ENCODE measurements at regions not wholly inside any gene's neighbourhood (a gene's known extent, or its start where the extent isn't known, plus 50 kb on each side); places are given as distances from the start of the nearest gene placed in this dataset.

DNA sequence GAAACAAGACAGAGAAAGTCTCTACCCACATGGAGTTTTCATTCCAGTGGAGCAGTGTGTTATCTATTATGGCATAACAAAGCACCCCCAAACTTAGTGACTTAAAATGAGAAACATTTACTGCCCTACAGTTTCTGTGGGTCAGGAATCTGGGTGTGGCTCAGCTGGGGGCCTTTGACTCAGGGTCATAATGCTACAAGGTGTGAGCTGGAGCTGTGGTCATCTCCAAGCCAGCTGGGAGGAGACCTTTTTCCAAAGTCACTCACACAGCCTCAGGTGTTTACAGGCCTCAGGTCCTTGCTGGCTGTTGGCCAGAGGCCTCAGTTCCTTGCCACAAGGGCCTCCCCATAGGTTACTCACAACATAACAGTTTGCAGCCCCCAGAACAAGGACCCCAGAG is 169.2 kb downstream of the ETAA1 start:
- BruUV-seq (replicated peaks): no TSS peak
- no peaks in the 10 kb centered on the region for H3K9me2 ChIP-seq (ENCODE audit: insufficient read depth)
- TF ChIP-seq ATF3 (IDR thresholded peaks at IDR 0.05): no peak
- no peak for TF ChIP-seq EZH2phosphoT487 (IDR thresholded peaks at IDR 0.05; ENCODE audit: borderline replicate concordance)
- TF ChIP-seq RAD21 (IDR thresholded peaks at IDR 0.05; ENCODE audit: low read depth): no peak
- TF ChIP-seq JUND (IDR thresholded peaks at IDR 0.05): no peak
- TF ChIP-seq, protein P1, sequence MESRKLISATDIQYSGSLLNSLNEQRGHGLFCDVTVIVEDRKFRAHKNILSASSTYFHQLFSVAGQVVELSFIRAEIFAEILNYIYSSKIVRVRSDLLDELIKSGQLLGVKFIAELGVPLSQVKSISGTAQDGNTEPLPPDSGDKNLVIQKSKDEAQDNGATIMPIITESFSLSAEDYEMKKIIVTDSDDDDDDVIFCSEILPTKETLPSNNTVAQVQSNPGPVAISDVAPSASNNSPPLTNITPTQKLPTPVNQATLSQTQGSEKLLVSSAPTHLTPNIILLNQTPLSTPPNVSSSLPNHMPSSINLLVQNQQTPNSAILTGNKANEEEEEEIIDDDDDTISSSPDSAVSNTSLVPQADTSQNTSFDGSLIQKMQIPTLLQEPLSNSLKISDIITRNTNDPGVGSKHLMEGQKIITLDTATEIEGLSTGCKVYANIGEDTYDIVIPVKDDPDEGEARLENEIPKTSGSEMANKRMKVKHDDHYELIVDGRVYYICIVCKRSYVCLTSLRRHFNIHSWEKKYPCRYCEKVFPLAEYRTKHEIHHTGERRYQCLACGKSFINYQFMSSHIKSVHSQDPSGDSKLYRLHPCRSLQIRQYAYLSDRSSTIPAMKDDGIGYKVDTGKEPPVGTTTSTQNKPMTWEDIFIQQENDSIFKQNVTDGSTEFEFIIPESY (IDR thresholded peaks at IDR 0.05; ENCODE audit: extremely low read depth, insufficient replicate concordance, low read length): no peak
- TF ChIP-seq YY1 (IDR thresholded peaks at IDR 0.05; ENCODE audit: extremely low read depth, insufficient replicate concordance, low read depth, low read length): no peak
- TF ChIP-seq EZH2 (IDR thresholded peaks at IDR 0.05): no peak
- TF ChIP-seq CTCF (IDR thresholded peaks at IDR 0.05 in 2 of 3, conservative IDR thresholded peaks at IDR 0.05 in 1 of 3; ENCODE audit: borderline replicate concordance in 1 of 3, insufficient read depth in 1 of 3, low read depth in 2 of 3, low read length in 2 of 3): no peak
- TF ChIP-seq POLR2A (IDR thresholded peaks at IDR 0.05; ENCODE audit: borderline replicate concordance, extremely low read depth, insufficient read depth, insufficient read length): no peak
- no peak for TF ChIP-seq CEBPB (IDR thresholded peaks at IDR 0.05; ENCODE audit: low read depth)
- TF ChIP-seq SIN3A (IDR thresholded peaks at IDR 0.05; ENCODE audit: low read depth): no peak
- no peak for TF ChIP-seq ZNF274 (IDR thresholded peaks at IDR 0.05; ENCODE audit: low read depth, low read length)
- no peak for TF ChIP-seq SP1 (IDR thresholded peaks at IDR 0.05; ENCODE audit: low read depth)
- no peak for TF ChIP-seq MAX (IDR thresholded peaks at IDR 0.05)
- TF ChIP-seq SRF (IDR thresholded peaks at IDR 0.05; ENCODE audit: low read depth): no peak
- no peak for TF ChIP-seq FOSL1 (IDR thresholded peaks at IDR 0.05; ENCODE audit: low read depth)
- TF ChIP-seq TCF7L2 (IDR thresholded peaks at IDR 0.05; ENCODE audit: borderline replicate concordance, extremely low read depth, insufficient read depth, insufficient read length): no peak
- no peak for TF ChIP-seq POLR2AphosphoS5 (IDR thresholded peaks at IDR 0.05; ENCODE audit: low read depth, low read length)
- TF ChIP-seq, protein P2, sequence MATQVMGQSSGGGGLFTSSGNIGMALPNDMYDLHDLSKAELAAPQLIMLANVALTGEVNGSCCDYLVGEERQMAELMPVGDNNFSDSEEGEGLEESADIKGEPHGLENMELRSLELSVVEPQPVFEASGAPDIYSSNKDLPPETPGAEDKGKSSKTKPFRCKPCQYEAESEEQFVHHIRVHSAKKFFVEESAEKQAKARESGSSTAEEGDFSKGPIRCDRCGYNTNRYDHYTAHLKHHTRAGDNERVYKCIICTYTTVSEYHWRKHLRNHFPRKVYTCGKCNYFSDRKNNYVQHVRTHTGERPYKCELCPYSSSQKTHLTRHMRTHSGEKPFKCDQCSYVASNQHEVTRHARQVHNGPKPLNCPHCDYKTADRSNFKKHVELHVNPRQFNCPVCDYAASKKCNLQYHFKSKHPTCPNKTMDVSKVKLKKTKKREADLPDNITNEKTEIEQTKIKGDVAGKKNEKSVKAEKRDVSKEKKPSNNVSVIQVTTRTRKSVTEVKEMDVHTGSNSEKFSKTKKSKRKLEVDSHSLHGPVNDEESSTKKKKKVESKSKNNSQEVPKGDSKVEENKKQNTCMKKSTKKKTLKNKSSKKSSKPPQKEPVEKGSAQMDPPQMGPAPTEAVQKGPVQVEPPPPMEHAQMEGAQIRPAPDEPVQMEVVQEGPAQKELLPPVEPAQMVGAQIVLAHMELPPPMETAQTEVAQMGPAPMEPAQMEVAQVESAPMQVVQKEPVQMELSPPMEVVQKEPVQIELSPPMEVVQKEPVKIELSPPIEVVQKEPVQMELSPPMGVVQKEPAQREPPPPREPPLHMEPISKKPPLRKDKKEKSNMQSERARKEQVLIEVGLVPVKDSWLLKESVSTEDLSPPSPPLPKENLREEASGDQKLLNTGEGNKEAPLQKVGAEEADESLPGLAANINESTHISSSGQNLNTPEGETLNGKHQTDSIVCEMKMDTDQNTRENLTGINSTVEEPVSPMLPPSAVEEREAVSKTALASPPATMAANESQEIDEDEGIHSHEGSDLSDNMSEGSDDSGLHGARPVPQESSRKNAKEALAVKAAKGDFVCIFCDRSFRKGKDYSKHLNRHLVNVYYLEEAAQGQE (IDR thresholded peaks at IDR 0.05; ENCODE audit: low read depth): no peak
- no peak for TF ChIP-seq ELF1 (IDR thresholded peaks at IDR 0.05; ENCODE audit: borderline replicate concordance, low read depth)
- no peak for ATAC-seq
- H3K4me1 ChIP-seq (ENCODE audit: control insufficient read depth in 1 of 2, insufficient read depth in 2 of 2, low read length in 2 of 2): no peaks in the 10 kb centered on the region
- ChIA-PET POLR2A (no interaction called here), RAD21 (ENCODE audit: low non-redundant PET in 1 of 2, low total read pairs in 2 of 2, uncharacterized antibody in 2 of 2, unreplicated experiment in 2 of 2) (no interaction called here), CTCF (no interaction called here)
- no peak overlapping the region for H3K27ac ChIP-seq (ENCODE audit: low read depth, low read length)
- H3K36me3 ChIP-seq (ENCODE audit: control insufficient read depth in 1 of 2, insufficient read depth in 2 of 2, low read length in 2 of 2): no peaks in the 10 kb centered on the region
- H3K27me3 ChIP-seq (ENCODE audit: insufficient read depth, low read length): no peaks in the 10 kb centered on the region
- no peak overlapping the region for H3K4me3 ChIP-seq (replicated peaks in 1 of 2; ENCODE audit: low read depth in 1 of 2, low read length in 2 of 2)
- intact Hi-C loops (cut with micrococcal nuclease): no loop called here
- no peak overlapping the region for H3K9ac ChIP-seq (ENCODE audit: low read length)
- no peaks in the 10 kb centered on the region for H4K20me1 ChIP-seq (ENCODE audit: insufficient read depth)
- H3K4me2 ChIP-seq (ENCODE audit: low read length): no peak overlapping the region
- H3K9me3 ChIP-seq (ENCODE audit: control insufficient read depth in 1 of 2, insufficient read depth in 1 of 2, low read depth in 1 of 2, low read length in 2 of 2): no peaks in the 10 kb centered on the region
- no peak for DNase-seq (ENCODE audit: low read depth, low spot score)
- no peak overlapping the region for H2AFZ ChIP-seq (ENCODE audit: low read depth, low read length, poor library complexity, severe bottlenecking)
- H3K79me2 ChIP-seq (ENCODE audit: insufficient read depth, low read length): no peaks in the 10 kb centered on the region

All from HCT116 (cell line).